Body of pancreas (tissue), 4 donors: ENCODE measurements at regions not wholly inside any gene's neighbourhood (a gene's known extent, or its start where the extent isn't known, plus 50 kb on each side); places are given as distances from the start of the nearest gene placed in this dataset.
"Not testable (repeated sequence)": the region's sequence is repeated elsewhere in the genome, so short reads cannot be mapped to it uniquely, and the experiment has no call there.

Experiments
- ATAC-seq: fragments of 150-250 bp; one replicate; pipeline ENCODE4 v1.9.1; 2016
- DNase-seq, 4 donors: peaks; one replicate each; pipeline ENCODE4 v3.0.0-alpha.2; 2019
- H3K27ac ChIP-seq, 4 donors: fragments of 200-600 bp; sonication (generic); 1 replicate in 3 of 4; 2 replicates in 1 of 4; pipeline versions ENCODE4 v1.5.1 to v1.6.1; 2016 to 2019; ENCODE audit warnings: mild to moderate bottlenecking in 1 of 4, mixed read lengths in 1 of 4, moderate library complexity in 1 of 4
- H3K27me3 ChIP-seq, 2 donors: fragments of 200-600 bp; sonication (generic); one replicate each; pipeline ENCODE4 v1.6.0; 2016; ENCODE audit warnings: mild to moderate bottlenecking in 1 of 2
- H3K36me3 ChIP-seq, 2 donors: fragments of 200-600 bp; sonication (generic); replicated peaks in 1 of 2; 2 replicates each; pipeline ENCODE4 v1.5.1; 2016; ENCODE audit warnings: low read depth in 2 of 2; ENCODE audit not compliant: insufficient read depth in 1 of 2
- H3K4me1 ChIP-seq: fragments of 200-600 bp; sonication (generic); one replicate; pipeline ENCODE4 v1.6.0; 2016
- H3K4me3 ChIP-seq, 2 donors: fragments of 200-600 bp; sonication (generic); 1 replicate in 1 of 2; 2 replicates in 1 of 2; pipeline ENCODE4 v1.5.1; 2016 to 2019
- H3K9me3 ChIP-seq, 3 donors: fragments of 200-600 bp; sonication (generic); 1 replicate in 2 of 3; 2 replicates in 1 of 3; pipeline ENCODE4 v1.5.1; 2016
- CTCF ChIP-seq, 7 experiments: fragments of 450-650 bp in 4 of 7; fragments of 200-600 bp in 3 of 7; sonication (generic) in 3 of 7; IDR thresholded peaks; one replicate each; pipeline ENCODE4 v1.5.1; 2016 to 2019; ENCODE audit warnings: antibody characterized with exemption in 7 of 7
- POLR2A ChIP-seq, 3 donors: fragments of 450-650 bp; IDR thresholded peaks; one replicate each; pipeline ENCODE4 v1.6.1; 2016; ENCODE audit warnings: antibody characterized with exemption in 3 of 3, mild to moderate bottlenecking in 2 of 3
- WGBS, 2 donors: methylation state at CpG; one replicate each; pipeline ENCODE4 v1.1.5; 2017; 5-methylcytosine and 5-hydroxymethylcytosine counted together
- intact Hi-C: fragments of 100-400 bp; cut with DNase I; formaldehyde crosslinking; loops from one replicate; pipeline ENCODE4 v1.15.1; 2023

DNA sequence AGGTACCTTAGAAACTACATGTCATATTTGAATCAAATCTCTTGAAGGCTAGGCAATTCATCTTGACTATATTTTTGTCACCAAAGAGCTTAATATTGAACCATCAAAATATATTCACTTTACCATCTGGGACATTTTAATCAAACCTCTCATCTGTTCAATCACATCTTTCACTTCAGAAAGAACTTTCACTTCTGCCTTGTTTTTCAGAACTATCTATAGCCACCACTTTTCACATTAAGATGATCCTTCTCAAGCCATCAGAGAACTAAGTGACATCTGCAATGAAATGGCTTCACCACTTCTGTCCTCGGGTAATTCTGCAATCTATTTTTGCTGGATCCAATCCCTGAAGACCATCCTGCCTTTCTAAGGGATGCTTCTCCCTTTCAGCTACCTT, 57.8 kb downstream of the OR2B2 start:
- ATAC-seq = no peak
- WGBS, 2 donors = 81 to 96% methylated on average over 1 of the region's 1 CpG
- Histone ChIP-seq H3K27me3 (no peaks in the 10 kb centered on the region), H3K36me3 (no peaks in the 10 kb centered on the region), H3K4me1 (no peaks in the 10 kb centered on the region), H3K27ac (no peak overlapping the region), H3K9me3 (no peaks in the 10 kb centered on the region), H3K4me3 (no peak overlapping the region)
- TF ChIP-seq POLR2A (IDR thresholded peaks at IDR 0.05) (no peak), CTCF (IDR thresholded peaks at IDR 0.05) (no peak)
- intact Hi-C loops = no loop called here
- DNase-seq = no peak

GRCh38 chr6:27851440-27851839, 60.8 kb downstream of the OR2B2 start:
- no peaks in the 10 kb centered on the region for H3K36me3 ChIP-seq
- DNase-seq (no peak), ATAC-seq (no peak)
- intact Hi-C loops = no loop called here
- H3K27ac ChIP-seq = no peak overlapping the region
- no peaks in the 10 kb centered on the region for H3K4me1 ChIP-seq
- H3K27me3 ChIP-seq = no peaks in the 10 kb centered on the region
- no peak overlapping the region for H3K4me3 ChIP-seq
- TF ChIP-seq CTCF (IDR thresholded peaks at IDR 0.05) = no peak
- TF ChIP-seq POLR2A (IDR thresholded peaks at IDR 0.05) = no peak
- H3K9me3 ChIP-seq = no peaks in the 10 kb centered on the region

- H3K4me1 ChIP-seq, intact Hi-C loops, H3K27me3 ChIP-seq, H3K27ac ChIP-seq, H3K36me3 ChIP-seq, H3K9me3 ChIP-seq, ATAC-seq, DNase-seq, H3K4me3 ChIP-seq: not testable (repeated sequence)
- 96 to 99% methylated on average over 9 of the region's 9 CpGs for whole genome bisulfite sequencing, 2 donors
These were observed 63.2 kb downstream of the OR2B2 start for GRCh38 chr6:27849001-27849400.

- H3K4me3 ChIP-seq = no peak overlapping the region
- no peaks in the 10 kb centered on the region for H3K4me1 ChIP-seq
- intact Hi-C loops = no loop called here
- no peak for ATAC-seq
- no peaks in the 10 kb centered on the region for H3K9me3 ChIP-seq
- TF ChIP-seq POLR2A (IDR thresholded peaks at IDR 0.05) (no peak), CTCF (IDR thresholded peaks at IDR 0.05) (no peak)
- no peaks in the 10 kb centered on the region for H3K27me3 ChIP-seq
- H3K27ac ChIP-seq = no peak overlapping the region
- no peaks in the 10 kb centered on the region for H3K36me3 ChIP-seq
- WGBS, 2 donors = 86 to 92% methylated on average over 3 of the region's 3 CpGs
- DNase-seq = no peak
These were observed 64.5 kb downstream of the OR2B2 start for GRCh38 chr6:27847706-27848105.

- Histone ChIP-seq H3K27me3 (no peaks in the 10 kb centered on the region), H3K36me3 (no peaks in the 10 kb centered on the region), H3K4me1 (peaks cover 28% of the 10 kb centered on the region), H3K9me3 (no peaks in the 10 kb centered on the region), H3K27ac (no peak overlapping the region), H3K4me3 (no peak overlapping the region)
- DNase-seq (no peak), ATAC-seq (no peak)
- TF ChIP-seq POLR2A (IDR thresholded peaks at IDR 0.05) = no peak
- intact Hi-C loops = no loop called here
- 97 to 99% methylated on average over 3 of the region's 3 CpGs for WGBS, 2 donors
These were observed 71.6 kb downstream of the OR2B2 start for GRCh38 chr6:27840572-27840971.

DNA sequence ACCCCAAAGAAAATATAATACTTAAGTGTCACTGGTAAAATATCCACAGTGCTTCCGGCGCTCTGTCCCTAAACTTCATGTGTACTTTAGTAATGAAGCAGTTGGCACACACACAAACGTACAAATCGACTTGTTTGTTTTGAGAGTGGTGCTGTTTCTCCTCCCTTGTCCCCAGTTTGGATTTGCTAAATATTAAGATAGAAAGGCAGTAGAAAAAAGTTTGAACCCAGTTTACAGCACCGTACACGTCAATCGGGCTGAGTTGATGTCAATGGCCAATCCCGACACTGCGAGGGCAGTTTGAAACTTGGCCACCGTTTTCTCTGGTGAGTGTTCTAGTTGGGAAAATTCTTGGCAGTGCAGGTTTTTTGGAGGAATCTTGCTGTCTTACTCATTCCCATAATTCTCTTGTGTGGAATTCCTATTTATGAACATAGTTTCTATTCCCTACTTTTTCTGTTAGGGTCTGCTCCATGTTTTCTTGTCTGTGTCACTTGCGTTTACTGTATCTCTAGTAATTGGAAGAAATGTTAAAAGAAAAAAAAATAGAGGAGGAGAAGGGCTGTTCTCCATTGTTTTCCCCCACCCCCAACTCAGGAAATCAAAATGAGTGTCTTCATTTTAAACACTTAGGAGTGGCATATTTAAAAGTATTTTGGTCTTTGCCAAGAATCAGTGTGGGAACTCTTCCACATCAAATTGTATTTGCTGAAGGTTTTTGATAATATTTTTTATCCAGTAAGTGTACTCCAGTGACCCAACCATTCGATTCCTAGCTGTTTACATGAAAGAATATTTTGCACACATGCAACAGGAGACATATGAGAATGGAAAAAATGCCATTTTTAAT, 72.3 kb downstream of the OR2B2 start:
- Histone ChIP-seq H3K4me1 (peaks cover 28% of the 10 kb centered on the region), H3K4me3 (peak overlapping the region; percentile 20 to 31), H3K9me3 (no peaks in the 10 kb centered on the region), H3K27ac (peak overlapping the region in 3 of 4 donors; percentile 94 to 98 (median 96)), H3K36me3 (no peaks in the 10 kb centered on the region), H3K27me3 (no peaks in the 10 kb centered on the region)
- ATAC-seq (no peak), DNase-seq (peak; percentile 29 to 58 (median 42))
- TF ChIP-seq CTCF (IDR thresholded peaks at IDR 0.05) (no peak), POLR2A (IDR thresholded peaks at IDR 0.05) (no peak)
- intact Hi-C loops = no loop called here
- 5 to 7% methylated on average over 12 of the region's 12 CpGs for WGBS, 2 donors
